Epidermal melanocyte (primary cell): ENCODE measurements at regions not wholly inside any gene's neighbourhood (a gene's known extent, or its start where the extent isn't known, plus 50 kb on each side); places are given as distances from the start of the nearest gene placed in this dataset.
"Not testable (repeated sequence)": the region's sequence is repeated elsewhere in the genome, so short reads cannot be mapped to it uniquely, and the experiment has no call there.

Source experiments
- DNase-seq: peaks from one replicate; pipeline ENCODE4 v3.0.0; 2011; ENCODE audit warnings: low spot score; ENCODE audit not compliant: insufficient read length

DNA sequence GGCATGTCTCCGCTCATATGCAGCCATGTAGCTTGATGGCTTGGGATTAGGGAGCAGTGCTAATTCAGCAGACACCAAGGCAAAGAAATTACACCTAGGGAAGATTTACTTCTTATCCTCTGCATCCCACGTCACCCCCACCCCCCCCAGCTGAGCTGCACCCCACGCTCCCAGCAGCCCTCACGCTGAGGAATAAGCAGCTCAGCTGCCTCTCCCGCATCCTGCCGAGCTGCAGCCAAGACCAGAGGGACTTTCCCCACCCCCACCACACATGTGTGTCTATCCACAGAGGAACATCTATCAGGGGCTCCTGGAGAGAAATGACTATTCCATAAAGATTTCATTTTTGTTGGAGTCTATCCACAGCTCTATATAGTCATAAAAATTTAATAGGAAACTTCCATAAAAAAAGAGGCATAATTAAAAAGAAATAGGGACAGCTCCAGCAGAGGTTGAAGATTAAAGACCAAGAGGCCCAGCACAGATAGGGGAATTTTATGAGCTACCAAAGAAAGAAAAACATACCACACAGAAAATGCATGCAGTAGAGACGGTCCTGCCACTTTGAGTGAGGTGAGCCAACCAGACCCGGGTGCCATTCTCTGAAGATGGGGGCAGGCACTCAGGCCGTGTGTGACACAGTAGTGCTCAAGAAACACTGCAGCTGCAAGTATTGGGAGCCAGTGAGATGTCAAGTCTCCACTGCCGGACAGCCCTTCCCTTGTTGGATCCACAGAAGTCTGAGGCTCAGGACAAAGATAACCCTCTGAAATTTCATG, 274.8 kb downstream of the BCL2L11 start:
- DNase-seq, result not testable (repeated sequence)

DNA sequence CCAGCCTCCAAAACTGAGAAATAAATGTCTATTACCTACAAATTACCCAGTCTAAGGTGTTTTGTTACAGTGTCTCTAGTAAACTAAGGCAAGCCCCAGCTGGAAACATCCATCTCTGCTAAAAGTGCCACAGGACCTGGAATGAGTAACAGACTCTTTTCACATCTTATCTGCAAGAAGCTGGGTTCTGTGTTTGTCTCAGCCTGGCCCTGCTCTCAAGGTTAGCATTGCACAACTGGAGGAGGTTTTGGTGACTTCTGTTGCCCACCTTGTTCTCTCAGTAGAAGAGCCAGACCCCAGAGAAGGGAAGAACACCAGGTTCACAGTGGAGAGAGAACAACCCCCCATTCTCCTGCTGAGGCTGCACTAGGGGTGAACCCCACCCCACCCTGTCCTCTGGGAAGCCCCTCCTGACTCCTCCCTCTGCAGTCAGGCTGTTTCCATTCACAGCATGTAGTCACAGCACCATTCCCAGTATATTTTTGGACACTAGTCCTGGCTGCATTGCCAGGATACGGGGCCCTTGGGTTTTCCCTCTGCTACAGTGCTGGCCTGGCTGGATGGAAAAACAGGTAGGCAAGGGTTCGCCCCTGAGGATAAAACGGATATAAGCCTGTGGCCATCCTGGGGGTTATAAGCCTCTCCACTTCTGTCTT, 280.0 kb downstream of the BCL2L11 start:
- DNase-seq, result not testable (repeated sequence)

DNA sequence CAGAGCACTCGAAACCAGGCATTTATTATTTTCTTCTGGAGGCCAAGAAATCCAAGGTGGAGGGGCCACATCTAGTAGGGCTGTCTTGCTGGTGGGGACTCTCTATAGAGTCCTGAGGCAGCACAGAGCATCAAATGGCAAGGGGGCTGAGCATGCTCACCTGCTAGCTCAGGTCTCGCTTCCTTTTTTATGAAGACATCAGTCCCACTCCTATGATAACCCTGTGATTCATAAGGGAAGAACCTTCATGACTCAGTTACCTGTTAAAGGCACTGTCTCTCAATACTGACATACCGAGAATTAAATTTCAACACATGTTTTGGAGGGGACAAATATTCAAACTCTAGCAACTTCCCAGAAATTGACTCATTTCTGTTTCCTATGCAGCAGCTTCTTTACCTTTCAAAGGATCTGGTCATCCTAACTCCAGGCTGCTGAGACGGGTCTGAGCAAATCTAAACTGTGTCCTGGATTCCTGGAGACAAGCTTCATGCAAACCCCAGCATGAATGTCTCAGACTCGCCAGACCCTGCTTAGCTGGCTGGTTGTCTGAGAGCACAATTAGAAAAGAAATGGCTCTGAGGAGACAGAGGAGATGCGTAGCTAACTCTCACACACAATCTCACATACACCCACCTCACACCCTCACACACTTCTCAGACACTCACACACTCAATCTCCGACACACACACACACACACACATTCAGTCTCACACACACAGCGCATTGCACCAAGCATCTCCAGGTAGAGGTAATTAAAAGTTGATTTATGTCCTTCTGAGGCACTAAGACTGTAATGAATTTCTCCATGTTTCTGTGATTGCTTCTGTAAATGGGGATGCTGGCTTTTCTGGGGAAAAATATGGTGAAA, 280.8 kb downstream of the BCL2L11 start:
- not testable (repeated sequence) for DNase-seq

DNA sequence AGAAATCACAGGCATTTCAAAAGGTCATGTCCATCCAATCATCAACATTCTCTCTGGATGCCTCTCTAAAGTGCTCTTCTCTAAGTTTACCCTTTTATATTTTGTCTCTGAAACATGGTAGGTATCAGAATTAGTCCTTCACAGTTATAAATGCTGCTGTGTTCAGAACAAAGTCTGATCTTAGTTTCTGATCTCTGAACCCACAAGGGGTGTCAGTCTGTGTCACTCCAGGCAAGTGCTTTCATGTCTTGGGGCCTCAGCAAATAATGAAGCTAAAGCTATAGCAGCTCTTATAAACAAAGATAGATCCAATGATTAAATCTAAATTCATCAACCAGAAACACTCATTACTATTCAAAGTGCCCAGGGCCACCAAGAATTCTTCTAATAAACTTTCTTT, 281.7 kb downstream of the BCL2L11 start:
- DNase-seq, result not testable (repeated sequence)

DNA sequence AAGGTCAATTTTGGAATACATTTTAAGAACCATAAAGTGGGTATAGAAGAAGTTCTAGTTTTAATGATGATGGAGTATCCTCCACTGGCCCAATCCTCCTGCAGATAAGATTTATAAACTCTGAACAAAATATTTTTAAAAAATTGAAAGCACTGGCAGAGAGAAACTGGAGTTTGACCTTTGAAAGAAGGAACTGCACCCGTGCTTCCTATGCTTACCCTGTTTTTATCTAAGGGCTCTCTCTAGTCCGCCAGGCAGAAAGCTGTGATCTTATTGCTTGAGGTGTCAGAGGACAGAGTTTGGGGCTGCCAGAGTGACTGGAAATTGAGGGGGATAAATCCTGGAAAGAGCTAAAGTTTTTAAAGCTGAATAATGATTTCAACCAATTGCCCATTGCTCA, 282.6 kb downstream of the BCL2L11 start:
- DNase-seq, result not testable (repeated sequence)

GRCh38 chr2:111406616-111407015, 285.9 kb downstream of the BCL2L11 start:
- not testable (repeated sequence) for DNase-seq

GRCh38 chr2:111407632-111408194, 287.0 kb downstream of the BCL2L11 start:
- not testable (repeated sequence) for DNase-seq

GRCh38 chr2:111410868-111411406, 290.2 kb downstream of the BCL2L11 start:
- DNase-seq, result not testable (repeated sequence)

GRCh38 chr2:111411867-111412681, 291.4 kb downstream of the BCL2L11 start:
- not testable (repeated sequence) for DNase-seq

GRCh38 chr2:111412841-111413650, 292.3 kb downstream of the BCL2L11 start:
- DNase-seq, result not testable (repeated sequence)

DNA sequence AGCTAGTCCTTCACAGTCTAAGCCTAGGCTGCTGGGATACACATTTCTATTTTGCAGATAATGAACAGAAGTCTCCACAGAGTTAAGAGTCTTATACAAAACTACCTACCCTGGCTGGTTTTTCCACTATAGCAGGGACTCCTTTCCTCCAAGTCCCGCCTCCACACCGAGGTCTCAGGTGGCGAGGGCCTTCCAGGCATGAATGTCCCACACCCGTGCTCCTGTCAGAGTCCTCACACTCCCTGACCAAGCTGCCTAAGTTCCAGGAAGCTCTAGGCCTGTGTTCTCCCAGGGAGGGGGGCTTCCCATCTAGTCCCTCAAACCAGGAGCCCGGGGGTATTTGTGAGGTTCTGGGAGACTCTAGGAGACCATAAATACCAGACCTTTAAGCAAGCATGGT, 293.2 kb downstream of the BCL2L11 start:
- not testable (repeated sequence) for DNase-seq

DNA sequence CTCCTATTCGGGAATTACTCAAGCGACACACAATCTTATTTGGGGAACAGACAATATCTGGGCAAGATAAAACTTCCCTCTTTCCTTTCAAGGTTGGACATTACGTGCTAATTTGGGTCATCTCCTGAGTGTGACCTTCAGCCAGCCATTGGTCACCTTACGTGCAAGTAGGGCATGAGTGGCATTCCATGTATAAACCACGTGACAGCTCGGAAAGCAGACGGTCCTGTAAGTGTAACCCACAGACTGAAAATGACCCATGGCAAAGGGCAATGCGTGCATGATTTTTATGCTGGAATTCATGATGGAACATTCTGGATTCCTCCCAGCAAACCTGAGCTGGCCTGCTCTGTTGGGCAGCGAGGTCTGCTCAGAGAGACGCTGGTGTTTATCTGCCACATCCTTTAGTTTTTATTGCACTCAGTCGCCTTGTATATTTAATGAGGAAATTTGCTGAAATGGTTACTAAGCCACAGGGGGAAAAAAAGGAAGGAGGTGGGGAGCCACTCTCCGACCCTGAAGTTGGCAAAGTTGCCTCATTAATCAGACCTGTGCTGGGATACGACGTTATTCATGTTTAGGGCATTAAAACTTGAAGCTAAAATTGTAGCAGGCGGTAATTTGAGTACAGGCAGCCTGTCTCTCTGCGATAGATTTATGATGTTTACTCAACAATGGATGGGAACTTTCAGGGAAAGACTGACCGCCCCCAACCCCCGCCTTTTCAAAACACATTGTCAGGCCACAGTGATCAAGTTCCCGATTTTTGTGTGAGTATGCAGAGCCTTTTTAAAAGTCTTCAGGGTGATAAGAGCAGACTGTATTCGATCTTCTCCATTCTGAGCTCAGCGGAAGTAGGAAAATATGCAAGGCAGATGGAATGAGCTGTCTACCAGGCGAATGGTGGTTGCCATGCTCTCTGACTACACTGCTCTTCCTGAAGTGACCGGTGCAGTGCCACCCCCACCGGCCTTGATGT, 295.3 kb downstream of the BCL2L11 start:
- DNase-seq, result not testable (repeated sequence)

GRCh38 chr2:111417026-111417425, 296.3 kb downstream of the BCL2L11 start:
- DNase-seq, result not testable (repeated sequence)

GRCh38 chr2:111418091-111418875, 297.6 kb downstream of the BCL2L11 start:
- peak; percentile 11 for DNase-seq

DNA sequence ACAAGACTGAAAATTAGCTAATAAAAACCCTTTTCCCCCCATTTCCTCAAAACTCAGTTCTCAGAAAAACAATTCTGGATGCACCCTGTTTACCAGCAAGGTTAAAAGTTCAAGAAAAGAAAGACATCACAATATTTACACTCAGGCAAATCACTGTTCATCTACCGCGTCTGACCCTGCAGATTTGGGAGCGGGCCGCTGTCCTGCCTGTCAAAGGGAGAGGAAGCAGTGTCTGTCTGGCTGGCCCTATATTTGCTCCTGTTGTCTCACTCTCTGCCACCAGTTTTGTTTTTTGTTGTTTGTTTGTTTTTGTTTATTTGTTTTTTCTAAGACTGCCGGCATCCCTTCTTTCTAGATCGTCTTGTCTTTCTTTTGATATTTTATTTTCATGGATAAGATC, 299.4 kb downstream of the BCL2L11 start:
- DNase-seq, result not testable (repeated sequence)

GRCh38 chr2:111420835-111421234, 300.1 kb downstream of the BCL2L11 start:
- not testable (repeated sequence) for DNase-seq

GRCh38 chr2:111421949-111422348, 301.2 kb downstream of the BCL2L11 start:
- DNase-seq, result not testable (repeated sequence)
